Lower lobe of right lung (tissue), 2 donors: ENCODE measurements at regions not wholly inside any gene's neighbourhood (a gene's known extent, or its start where the extent isn't known, plus 50 kb on each side); places are given as distances from the start of the nearest gene placed in this dataset.

Experiments
- ATAC-seq, 2 donors: fragments of 200-7000 bp; cut with Tn5 transposase; one replicate each; pipeline ENCODE4 v1.9.1; 2020 to 2022; ENCODE audit warnings: mild to moderate bottlenecking in 2 of 2, moderate library complexity in 2 of 2
- DNase-seq: peaks from one replicate; pipeline ENCODE4 v3.0.0-alpha.2; 2020
- H3K27ac ChIP-seq: fragments of 200-600 bp; one replicate; pipeline ENCODE4 v1.8.0; 2022
- H3K27me3 ChIP-seq: fragments of 200-600 bp; one replicate; pipeline ENCODE4 v1.8.0; 2022; ENCODE audit warnings: low read depth
- H3K36me3 ChIP-seq: fragments of 200-600 bp; one replicate; pipeline ENCODE4 v1.8.0; 2022; ENCODE audit warnings: mild to moderate bottlenecking
- H3K4me1 ChIP-seq: fragments of 200-600 bp; one replicate; pipeline ENCODE4 v1.8.0; 2022
- H3K4me3 ChIP-seq: fragments of 200-600 bp; one replicate; pipeline ENCODE4 v1.8.0; 2022; ENCODE audit warnings: mild to moderate bottlenecking
- H3K9me3 ChIP-seq: fragments of 200-600 bp; one replicate; pipeline ENCODE4 v1.8.0; 2022
- CTCF ChIP-seq: fragments of 200-600 bp; IDR thresholded peaks from one replicate; pipeline ENCODE4 v1.8.0; 2022; ENCODE audit warnings: antibody characterized with exemption, mild to moderate bottlenecking
- intact Hi-C: fragments of 100-400 bp; cut with DNase I; formaldehyde crosslinking; loops from one replicate; pipeline ENCODE4 v1.11.0; 2022
- donor health status: DM: no; HTN: yes; CAD: no; lungs with severe emphysema.

DNA sequence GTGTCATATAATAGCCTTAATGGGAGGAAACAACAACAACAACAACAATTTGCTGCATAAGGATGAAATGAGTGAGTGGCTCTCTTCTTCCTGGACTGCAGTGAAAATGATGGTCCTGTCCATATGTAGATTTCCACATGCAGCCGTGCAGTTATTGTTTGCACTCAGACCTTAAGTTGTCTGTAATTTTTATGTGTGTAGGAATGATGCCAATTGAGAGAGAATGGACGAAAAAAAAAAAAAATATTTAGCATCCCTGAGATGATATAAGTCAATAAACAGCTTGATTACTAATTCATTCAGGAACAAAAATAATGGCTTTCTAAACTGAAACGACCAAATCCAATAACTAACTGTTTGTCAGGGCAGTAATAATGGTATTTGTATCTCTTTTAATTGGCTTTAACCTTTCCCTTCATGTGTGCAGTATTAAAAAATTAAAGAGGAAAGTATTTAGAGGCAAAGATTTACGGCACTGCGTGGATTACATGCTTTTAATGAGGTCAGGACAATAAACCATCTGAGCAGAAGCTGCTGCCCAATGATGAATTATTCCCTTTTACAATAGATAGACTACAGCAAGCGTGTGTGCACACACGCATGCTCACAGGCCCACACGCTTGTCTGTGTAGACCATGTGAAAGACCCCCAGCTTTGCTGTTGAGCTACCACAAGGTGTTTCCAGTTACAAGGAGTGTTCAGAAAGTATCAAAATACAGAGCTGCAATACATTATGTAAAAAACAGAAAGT lies 459.5 kb upstream of the WWC1 start:
- intact Hi-C loops, result no loop called here
- TF ChIP-seq CTCF, result no peak
- DNase-seq (no peak), ATAC-seq (no peak)
- Histone ChIP-seq H3K9me3 (no peaks in the 10 kb centered on the region), H3K36me3 (no peaks in the 10 kb centered on the region), H3K4me1 (no peaks in the 10 kb centered on the region), H3K4me3 (no peak overlapping the region), H3K27ac (no peak overlapping the region), H3K27me3 (no peaks in the 10 kb centered on the region)

GRCh38 chr5:167832609-167833008 lies 458.8 kb upstream of the WWC1 start:
- no peak for TF ChIP-seq CTCF
- no peaks in the 10 kb centered on the region for H3K9me3 ChIP-seq
- no peaks in the 10 kb centered on the region for H3K4me1 ChIP-seq
- no peaks in the 10 kb centered on the region for H3K27me3 ChIP-seq
- H3K27ac ChIP-seq, result no peak overlapping the region
- intact Hi-C loops, result no loop called here
- H3K36me3 ChIP-seq, result no peaks in the 10 kb centered on the region
- no peak overlapping the region for H3K4me3 ChIP-seq
- DNase-seq (no peak), ATAC-seq (no peak)

DNA sequence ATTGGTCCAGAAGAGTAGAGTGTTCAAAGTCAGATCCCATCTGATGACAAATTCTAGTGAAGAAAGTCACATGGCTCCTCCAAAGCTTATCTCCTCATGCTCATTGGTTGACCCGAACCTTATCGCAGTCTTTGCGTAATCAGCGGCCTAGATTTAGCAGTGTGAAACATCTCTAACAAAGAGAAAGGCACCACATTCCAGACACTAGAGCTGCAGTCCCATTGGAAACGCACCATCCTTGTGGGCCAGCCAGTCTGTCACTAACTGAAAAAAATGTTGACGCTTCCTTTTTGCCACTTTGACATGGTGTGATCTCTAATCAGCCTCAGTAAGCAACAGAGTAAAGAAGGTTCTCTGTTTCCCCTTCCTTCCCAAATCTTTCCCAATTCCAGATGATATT lies 458.0 kb upstream of the WWC1 start:
- H3K9me3 ChIP-seq, result no peaks in the 10 kb centered on the region
- H3K27me3 ChIP-seq, result no peaks in the 10 kb centered on the region
- H3K4me3 ChIP-seq, result no peak overlapping the region
- intact Hi-C loops, result no loop called here
- no peaks in the 10 kb centered on the region for H3K36me3 ChIP-seq
- no peak for TF ChIP-seq CTCF
- no peaks in the 10 kb centered on the region for H3K4me1 ChIP-seq
- H3K27ac ChIP-seq, result no peak overlapping the region
- DNase-seq (no peak), ATAC-seq (no peak)

DNA sequence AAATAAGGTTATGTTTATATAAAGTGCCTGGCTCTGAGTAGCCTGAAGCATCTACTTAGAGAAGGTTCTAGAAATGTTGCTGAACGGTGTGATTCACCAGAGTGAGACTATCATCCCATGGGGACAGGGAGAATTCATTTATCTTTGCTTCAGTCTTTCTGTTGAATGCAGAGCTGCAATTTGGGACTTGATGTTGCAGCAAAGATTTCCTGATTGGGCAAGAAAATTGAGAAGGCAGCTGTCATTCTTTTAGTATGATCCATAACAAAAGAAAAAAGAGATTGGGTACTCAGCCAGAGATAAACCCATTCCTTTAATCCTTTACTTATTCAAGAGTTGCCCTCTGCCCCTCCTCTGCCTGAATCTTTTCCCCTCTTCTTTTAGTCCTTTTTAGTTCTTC lies 456.3 kb upstream of the WWC1 start:
- no peak for ATAC-seq
- intact Hi-C loops, result no loop called here
- no peak for TF ChIP-seq CTCF
- DNase-seq, result no peak
- Histone ChIP-seq H3K36me3 (no peaks in the 10 kb centered on the region), H3K27ac (no peak overlapping the region), H3K4me1 (no peaks in the 10 kb centered on the region), H3K4me3 (no peak overlapping the region), H3K27me3 (no peaks in the 10 kb centered on the region), H3K9me3 (no peaks in the 10 kb centered on the region)

GRCh38 chr5:167837127-167837526 lies 454.3 kb upstream of the WWC1 start:
- ATAC-seq, result no peak
- no peak for TF ChIP-seq CTCF
- intact Hi-C loops, result no loop called here

More at GRCh38 chr5:167837127-167837526, 454.3 kb upstream of the WWC1 start:
- Histone ChIP-seq H3K27me3 (no peaks in the 10 kb centered on the region), H3K4me3 (no peak overlapping the region), H3K36me3 (no peaks in the 10 kb centered on the region), H3K9me3 (no peaks in the 10 kb centered on the region), H3K27ac (no peak overlapping the region), H3K4me1 (no peaks in the 10 kb centered on the region)
- no peak for DNase-seq
